GM23248 (cell line): ENCODE measurements at regions not wholly inside any gene's neighbourhood (a gene's known extent, or its start where the extent isn't known, plus 50 kb on each side); places are given as distances from the start of the nearest gene placed in this dataset.

Experiments used
- DNase-seq: peaks from one replicate; pipeline ENCODE4 v3.0.0-alpha.2; 2015
- H2AFZ ChIP-seq: fragments of 200-600 bp; sonication (generic); 2 replicates; pipeline ENCODE4 v1.6.1; 2016; ENCODE audit warnings: antibody characterized with exemption
- H3F3A ChIP-seq: fragments of 200-600 bp; sonication (generic); 2 replicates; pipeline ENCODE4 v1.6.1; 2016; ENCODE audit warnings: mild to moderate bottlenecking, antibody characterized with exemption, mixed run types; ENCODE audit not compliant: insufficient read depth
- H3K27ac ChIP-seq: fragments of 200-600 bp; sonication (generic); 2 replicates; pipeline ENCODE4 v1.5.1; 2016; ENCODE audit warnings: mild to moderate bottlenecking
- H3K27me3 ChIP-seq: fragments of 200-600 bp; sonication (generic); replicated peaks from 2 replicates; pipeline ENCODE4 v1.6.1; 2016; ENCODE audit warnings: mild to moderate bottlenecking; ENCODE audit not compliant: insufficient read depth
- H3K36me3 ChIP-seq: fragments of 200-600 bp; sonication (generic); 2 replicates; pipeline ENCODE4 v1.6.1; 2016; ENCODE audit warnings: low read depth, mild to moderate bottlenecking
- H3K4me1 ChIP-seq: fragments of 200-600 bp; sonication (generic); 2 replicates; pipeline ENCODE4 v1.6.1; 2016; ENCODE audit warnings: mild to moderate bottlenecking; ENCODE audit not compliant: insufficient read depth
- H3K4me2 ChIP-seq: fragments of 200-600 bp; sonication (generic); one replicate; pipeline ENCODE4 v1.6.1; 2016; ENCODE audit warnings: mild to moderate bottlenecking; ENCODE audit not compliant: unreplicated experiment
- H3K4me3 ChIP-seq: fragments of 200-600 bp; sonication (generic); 2 replicates; pipeline ENCODE4 v1.5.1; 2016; ENCODE audit warnings: mild to moderate bottlenecking
- H3K79me2 ChIP-seq: fragments of 200-600 bp; sonication (generic); 2 replicates; pipeline ENCODE4 v1.6.1; 2016; ENCODE audit warnings: mild to moderate bottlenecking; ENCODE audit not compliant: insufficient read depth
- H3K9ac ChIP-seq: fragments of 200-600 bp; sonication (generic); 2 replicates; pipeline ENCODE4 v1.6.1; 2016; ENCODE audit warnings: mild to moderate bottlenecking
- H3K9me2 ChIP-seq: fragments of 200-600 bp; sonication (generic); 2 replicates; pipeline ENCODE4 v1.6.1; 2016; ENCODE audit warnings: mixed run types, mild to moderate bottlenecking, moderate library complexity; ENCODE audit not compliant: insufficient read depth
- H3K9me3 ChIP-seq: fragments of 200-600 bp; sonication (generic); one replicate; pipeline ENCODE4 v1.6.1; 2017; ENCODE audit warnings: low read depth
- H4K20me1 ChIP-seq: fragments of 200-600 bp; sonication (generic); 2 replicates; pipeline ENCODE4 v1.6.0; 2016; ENCODE audit not compliant: insufficient read depth
- EZH2 ChIP-seq: fragments of 200-600 bp; sonication (generic); IDR thresholded peaks from 2 replicates; pipeline ENCODE4 v1.6.1; 2018; ENCODE audit warnings: antibody characterized with exemption, mild to moderate bottlenecking; ENCODE audit not compliant: insufficient read depth, poor library complexity, severe bottlenecking
- EZH2phosphoT487 ChIP-seq: fragments of 200-600 bp; sonication (generic); IDR thresholded peaks from 2 replicates; pipeline ENCODE4 v1.6.1; 2018; ENCODE audit warnings: antibody characterized with exemption, moderate library complexity, mild to moderate bottlenecking, low read depth; ENCODE audit not compliant: insufficient read depth
- WGBS, 2 experiments: methylation state at CpG; one replicate each; pipeline ENCODE4 v1.1.6; 2015 to 2017; ENCODE audit warnings: low lambda C conversion rate in 2 of 2, low coverage in 1 of 2; ENCODE audit errors: missing lambda C conversion rate in 2 of 2; 5-methylcytosine and 5-hydroxymethylcytosine counted together
- in situ Hi-C: fragments of 300-500 bp; cut with MboI; formaldehyde crosslinking; loops from 2 replicates; pipeline ENCODE4 v1.15.0; 2020

DNA sequence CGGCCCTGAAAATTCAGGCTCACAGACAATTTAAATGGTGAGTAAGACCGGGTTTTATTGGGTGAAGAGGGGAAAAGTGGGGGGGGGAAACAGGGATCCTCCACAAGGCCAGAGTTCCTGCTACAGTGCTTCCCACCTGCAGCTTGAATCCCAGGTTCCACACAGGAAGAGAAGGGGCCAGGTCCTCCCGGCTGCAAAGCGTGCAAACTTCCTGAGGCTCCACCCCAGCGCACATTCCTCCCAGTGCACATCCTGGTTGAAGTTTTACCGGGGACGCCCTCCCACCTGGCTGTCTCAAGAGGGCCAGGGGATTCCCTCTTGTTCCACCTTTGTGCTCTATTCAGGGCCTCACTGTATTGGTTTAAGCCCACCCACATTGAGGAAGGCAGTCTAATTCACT lies 347.7 kb upstream of the REG3G start:
- Histone ChIP-seq H3K36me3 (no peaks in the 10 kb centered on the region), H3K9ac (no peak overlapping the region), H2AFZ (no peak overlapping the region), H3F3A (no peaks in the 10 kb centered on the region), H4K20me1 (no peaks in the 10 kb centered on the region), H3K79me2 (no peaks in the 10 kb centered on the region), H3K9me3 (no peaks in the 10 kb centered on the region), H3K4me1 (no peaks in the 10 kb centered on the region), H3K4me3 (no peak overlapping the region), H3K4me2 (no peak overlapping the region), H3K9me2 (no peaks in the 10 kb centered on the region), H3K27me3 (no peaks in the 10 kb centered on the region), H3K27ac (no peak overlapping the region)
- 47 to 56% methylated on average over 7 of the region's 7 CpGs for WGBS, 2 experiments
- no peak for DNase-seq
- TF ChIP-seq EZH2 (no peak), EZH2phosphoT487 (no peak)
- in situ Hi-C loops: no loop called here

DNA sequence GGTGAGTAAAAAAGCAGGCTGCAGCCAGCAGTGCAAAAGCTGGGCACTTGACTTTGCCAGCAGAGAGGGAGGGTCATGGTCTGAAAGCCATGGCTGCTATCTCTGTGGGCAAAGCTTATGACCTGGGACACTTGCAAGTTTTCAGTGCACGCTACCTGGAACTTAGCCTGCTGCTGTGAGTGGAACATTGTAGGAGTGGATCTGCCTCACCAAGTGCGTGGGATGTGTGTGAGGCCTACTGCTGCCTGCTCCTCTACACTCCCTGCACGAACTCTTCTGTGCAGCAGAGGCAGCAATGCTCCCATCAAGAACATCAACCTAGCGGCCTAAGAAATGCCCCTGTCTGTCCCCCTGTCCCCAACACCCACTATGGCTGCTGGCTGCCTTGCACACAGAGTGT lies 344.1 kb upstream of the REG3G start:
- Histone ChIP-seq H4K20me1 (no peaks in the 10 kb centered on the region), H3K9me2 (no peaks in the 10 kb centered on the region), H3K79me2 (no peaks in the 10 kb centered on the region), H3K4me3 (no peak overlapping the region), H3K4me2 (no peak overlapping the region), H3F3A (no peaks in the 10 kb centered on the region), H3K9me3 (no peaks in the 10 kb centered on the region), H3K27ac (no peak overlapping the region), H3K36me3 (no peaks in the 10 kb centered on the region), H3K4me1 (no peaks in the 10 kb centered on the region), H3K9ac (no peak overlapping the region), H3K27me3 (no peaks in the 10 kb centered on the region), H2AFZ (no peak overlapping the region)
- TF ChIP-seq EZH2phosphoT487: no peak
- TF ChIP-seq EZH2: no peak
- DNase-seq: no peak
- WGBS, 2 experiments: 15 to 19% methylated on average over 4 of the region's 4 CpGs
- in situ Hi-C loops: no loop called here

DNA sequence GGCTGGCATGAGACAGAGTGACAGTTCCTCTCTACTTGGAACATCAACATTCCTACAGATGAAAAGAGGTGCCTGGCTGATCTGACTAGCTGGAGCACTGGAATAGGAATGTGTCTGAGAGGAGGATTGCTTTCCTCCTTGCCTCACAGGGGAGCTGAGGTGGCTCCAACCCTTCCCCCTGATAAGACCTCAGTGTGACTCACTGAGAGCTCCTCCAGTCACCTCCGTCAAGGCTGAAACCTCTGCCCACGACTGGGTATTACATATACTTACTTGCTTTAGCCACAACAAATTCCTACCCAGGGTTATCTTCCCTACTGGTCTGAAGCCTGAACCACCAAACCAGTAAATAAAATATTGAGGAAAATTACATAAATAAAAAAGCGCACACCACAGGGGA lies 342.7 kb upstream of the REG3G start:
- no peak overlapping the region for H3K4me2 ChIP-seq
- H3K9me3 ChIP-seq: no peaks in the 10 kb centered on the region
- no peaks in the 10 kb centered on the region for H4K20me1 ChIP-seq
- no peaks in the 10 kb centered on the region for H3F3A ChIP-seq
- TF ChIP-seq EZH2 (no peak), EZH2phosphoT487 (no peak)
- in situ Hi-C loops: no loop called here
- WGBS, 2 experiments: 34 to 49% methylated on average over 3 of the region's 3 CpGs
- no peak overlapping the region for H3K9ac ChIP-seq
- no peaks in the 10 kb centered on the region for H3K9me2 ChIP-seq
- no peak overlapping the region for H3K27ac ChIP-seq
- no peaks in the 10 kb centered on the region for H3K4me1 ChIP-seq
- DNase-seq: no peak
- H3K4me3 ChIP-seq: no peak overlapping the region
- no peak overlapping the region for H2AFZ ChIP-seq
- no peaks in the 10 kb centered on the region for H3K36me3 ChIP-seq
- no peaks in the 10 kb centered on the region for H3K27me3 ChIP-seq
- no peaks in the 10 kb centered on the region for H3K79me2 ChIP-seq

DNA sequence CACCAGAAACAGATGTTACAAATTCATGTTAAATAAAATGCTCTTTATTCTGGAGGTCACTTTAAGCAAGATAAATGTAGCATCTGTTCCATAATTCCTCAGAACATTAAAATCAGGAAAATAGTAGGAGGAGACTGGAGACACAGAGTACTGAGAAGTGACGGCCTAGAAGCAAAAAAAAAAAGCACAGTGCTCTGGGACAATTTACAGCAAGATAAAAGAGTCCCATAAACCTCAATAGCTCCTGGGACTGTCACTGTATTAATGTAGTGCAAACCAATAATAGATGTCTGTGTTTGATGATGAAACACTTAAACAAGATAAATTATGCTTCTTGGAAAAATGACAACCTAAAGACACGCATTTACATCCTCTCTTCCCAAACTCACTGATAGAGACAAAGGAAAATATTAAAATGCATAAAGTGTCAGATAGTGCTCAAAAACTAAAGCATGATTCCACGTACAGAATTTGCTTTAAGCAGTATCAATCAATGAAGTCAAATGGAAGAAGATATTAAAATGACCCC lies 338.8 kb upstream of the REG3G start:
- Histone ChIP-seq H3K9me2 (no peaks in the 10 kb centered on the region), H3F3A (no peaks in the 10 kb centered on the region), H3K4me1 (no peaks in the 10 kb centered on the region), H2AFZ (no peak overlapping the region), H3K9me3 (no peaks in the 10 kb centered on the region), H3K9ac (no peak overlapping the region), H3K4me2 (no peak overlapping the region), H3K27ac (no peak overlapping the region), H3K4me3 (no peak overlapping the region), H3K27me3 (no peaks in the 10 kb centered on the region), H3K36me3 (no peaks in the 10 kb centered on the region), H4K20me1 (no peaks in the 10 kb centered on the region), H3K79me2 (no peaks in the 10 kb centered on the region)
- TF ChIP-seq EZH2 (no peak), EZH2phosphoT487 (no peak)
- WGBS, 2 experiments: 2 to 5% methylated on average over 3 of the region's 3 CpGs
- in situ Hi-C loops: no loop called here
- DNase-seq: no peak

DNA sequence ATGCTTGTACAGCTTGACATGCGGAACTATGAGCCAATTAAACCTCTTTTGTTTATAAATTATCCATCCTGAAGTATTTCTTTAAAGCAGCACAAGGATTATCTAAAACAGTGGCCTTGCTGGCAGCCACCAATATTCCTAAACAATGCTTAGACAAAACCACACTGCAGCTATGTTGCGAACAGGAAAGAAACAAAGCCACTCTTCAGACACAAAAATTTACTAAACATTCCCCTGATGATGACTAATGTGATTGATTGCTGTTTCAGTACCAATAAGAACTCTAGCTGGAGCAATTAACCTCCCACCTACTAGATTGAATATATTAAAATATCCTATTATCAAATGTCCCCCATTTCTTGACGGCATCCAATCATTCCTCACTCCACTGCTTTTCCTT lies 325.8 kb upstream of the REG3G start:
- no peak for TF ChIP-seq EZH2
- no peak for TF ChIP-seq EZH2phosphoT487
- Histone ChIP-seq H2AFZ (no peak overlapping the region), H3K4me3 (no peak overlapping the region), H3K79me2 (no peaks in the 10 kb centered on the region), H3K9me2 (no peaks in the 10 kb centered on the region), H3K4me2 (no peak overlapping the region), H3F3A (no peaks in the 10 kb centered on the region), H3K36me3 (no peaks in the 10 kb centered on the region), H3K4me1 (no peaks in the 10 kb centered on the region), H4K20me1 (no peaks in the 10 kb centered on the region), H3K27ac (no peak overlapping the region), H3K9me3 (no peaks in the 10 kb centered on the region), H3K9ac (no peak overlapping the region), H3K27me3 (no peaks in the 10 kb centered on the region)
- no peak for DNase-seq
- 5 to 14% methylated on average over 3 of the region's 3 CpGs for WGBS, 2 experiments
- in situ Hi-C loops: no loop called here
